Keratinocyte (primary cell): ENCODE measurements at regions not wholly inside any gene's neighbourhood (a gene's known extent, or its start where the extent isn't known, plus 50 kb on each side); places are given as distances from the start of the nearest gene placed in this dataset.

ENCODE experiments used
- DNase-seq: peaks from one replicate; pipeline ENCODE4 v3.0.0-alpha.2; 2011; ENCODE audit warnings: low read depth, missing footprints, low spot score
- FAIRE-seq: peaks from 2 replicates; lab custom pipeline; 2011; peaks lifted over from hg19 to GRCh38; lab: Jason Lieb, UNC
- H2AFZ ChIP-seq: 2 replicates; pipeline ENCODE4 v1.6.0; 2012; ENCODE audit warnings: low read length, control low read depth, inconsistent platforms; ENCODE audit not compliant: control insufficient read depth
- H3K27ac ChIP-seq: 2 replicates; pipeline ENCODE4 v1.5.1; 2011; ENCODE audit warnings: low read length; ENCODE audit not compliant: control insufficient read depth, insufficient read depth
- H3K27me3 ChIP-seq: 3 replicates; pipeline ENCODE4 v1.6.0; 2011; ENCODE audit warnings: low read length; ENCODE audit not compliant: control insufficient read depth, insufficient read depth; ENCODE audit errors: extremely low read depth
- H3K36me3 ChIP-seq, 2 experiments: 2 replicates in 1 of 2; 3 replicates in 1 of 2; pipeline ENCODE4 v1.5.1; 2011; ENCODE audit warnings: low read length in 2 of 2, mild to moderate bottlenecking in 1 of 2; ENCODE audit not compliant: control insufficient read depth in 2 of 2, insufficient read depth in 2 of 2; ENCODE audit errors: extremely low read depth in 1 of 2
- H3K4me1 ChIP-seq: 3 replicates; pipeline ENCODE4 v1.5.1; 2011; ENCODE audit warnings: low read length; ENCODE audit not compliant: control insufficient read depth, insufficient read depth; ENCODE audit errors: extremely low read depth
- H3K4me2 ChIP-seq: 3 replicates; pipeline ENCODE4 v1.6.0; 2011; ENCODE audit warnings: low read depth, low read length; ENCODE audit not compliant: control insufficient read depth, insufficient read depth; ENCODE audit errors: extremely low read depth
- H3K4me3 ChIP-seq, 3 experiments: fragments of 200-600 bp in 1 of 3; sonication (generic) in 1 of 3; 2 replicates in 2 of 3; 3 replicates in 1 of 3; pipeline ENCODE4 v1.5.1; 2011 to 2016; ENCODE audit warnings: low read length in 3 of 3, mild to moderate bottlenecking in 3 of 3, control low read depth in 2 of 3, inconsistent platforms in 1 of 3, low read depth in 1 of 3, mixed read lengths in 1 of 3, mixed run types in 1 of 3, moderate library complexity in 1 of 3; ENCODE audit not compliant: control insufficient read depth in 2 of 3, insufficient read depth in 2 of 3; ENCODE audit errors: extremely low read depth in 1 of 3
- H3K79me2 ChIP-seq: 2 replicates; pipeline ENCODE4 v1.6.0; 2012; ENCODE audit warnings: low read length; ENCODE audit not compliant: control insufficient read depth, insufficient read depth
- H3K9ac ChIP-seq: 3 replicates; pipeline ENCODE4 v1.6.0; 2011; ENCODE audit warnings: low read length; ENCODE audit not compliant: control insufficient read depth, insufficient read depth; ENCODE audit errors: extremely low read depth
- H3K9me1 ChIP-seq: 3 replicates; pipeline ENCODE4 v1.6.0; 2011; ENCODE audit warnings: low read length; ENCODE audit not compliant: control insufficient read depth, insufficient read depth; ENCODE audit errors: extremely low read depth
- H3K9me3 ChIP-seq: 2 replicates; pipeline ENCODE4 v1.5.1; 2012; ENCODE audit warnings: low read depth, low read length; ENCODE audit not compliant: control insufficient read depth
- H4K20me1 ChIP-seq: 3 replicates; pipeline ENCODE4 v1.6.0; 2011; ENCODE audit warnings: low read length; ENCODE audit not compliant: control insufficient read depth, insufficient read depth; ENCODE audit errors: extremely low read depth
- EZH2 ChIP-seq: IDR thresholded peaks from one replicate; pipeline ENCODE4 v1.6.1; 2012; ENCODE audit warnings: inconsistent platforms, mild to moderate bottlenecking, low read length, moderate library complexity
- dilution Hi-C: fragments of 300-500 bp; cut with MboI; formaldehyde crosslinking; loops from one replicate; pipeline ENCODE4 v1.7.0; 2020; ENCODE audit warnings: low sequenced_read_pairs; ENCODE audit not compliant: extremely low pct_ligation_motif_present
- TF ChIP-seq, protein P1 (sequence below), 3 experiments: IDR thresholded peaks in 1 of 3; conservative IDR thresholded peaks in 1 of 3; optimal IDR thresholded peaks in 1 of 3; 2 replicates in 2 of 3; 3 replicates in 1 of 3; pipeline versions ENCODE3 to v1.5.1; 2011; ENCODE audit warnings: low read length in 3 of 3, mild to moderate bottlenecking in 3 of 3, moderate library complexity in 2 of 3, control low read depth in 1 of 3, inconsistent platforms in 1 of 3; ENCODE audit not compliant: insufficient read depth in 2 of 3; ENCODE audit errors: extremely low read depth in 1 of 3

DNA sequence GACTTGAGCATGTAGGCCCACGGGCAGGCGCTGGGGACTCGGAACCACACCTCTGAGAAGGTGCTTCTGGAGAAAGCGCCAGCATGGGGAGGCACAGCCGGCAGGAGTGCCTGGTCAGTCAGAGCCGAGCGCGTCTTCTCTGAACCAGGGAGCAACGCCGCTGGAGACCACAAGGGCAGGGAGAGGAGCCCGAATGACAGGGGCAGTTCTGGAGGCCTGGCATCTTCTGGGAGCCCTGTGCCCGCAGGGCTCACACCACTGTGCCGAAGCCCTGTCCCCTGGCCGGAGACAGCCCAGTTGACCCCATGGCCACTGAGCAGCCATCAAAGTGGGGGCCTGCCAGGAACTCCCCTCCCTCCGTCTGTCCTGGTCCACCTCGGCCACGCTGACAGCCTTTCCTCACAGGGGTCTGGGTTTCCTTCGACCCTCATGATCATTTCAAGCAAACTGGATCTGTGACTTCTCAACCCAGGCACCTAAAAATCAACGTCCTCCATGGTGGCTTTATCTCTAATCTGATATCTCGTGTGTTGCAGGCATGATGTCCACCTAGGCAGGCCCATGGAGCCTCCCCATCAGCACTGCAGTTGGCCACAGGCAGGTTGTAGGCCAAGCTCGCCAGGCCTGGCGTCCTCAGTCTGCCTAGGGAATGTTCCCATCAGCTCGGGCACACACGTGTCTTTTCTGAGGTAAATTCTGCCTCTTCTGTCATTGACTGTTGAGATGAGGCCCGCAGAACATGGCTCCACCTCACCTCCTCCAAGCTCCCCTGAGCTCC, 299.3 kb upstream of the RTL1 start:
- TF ChIP-seq, protein P1, sequence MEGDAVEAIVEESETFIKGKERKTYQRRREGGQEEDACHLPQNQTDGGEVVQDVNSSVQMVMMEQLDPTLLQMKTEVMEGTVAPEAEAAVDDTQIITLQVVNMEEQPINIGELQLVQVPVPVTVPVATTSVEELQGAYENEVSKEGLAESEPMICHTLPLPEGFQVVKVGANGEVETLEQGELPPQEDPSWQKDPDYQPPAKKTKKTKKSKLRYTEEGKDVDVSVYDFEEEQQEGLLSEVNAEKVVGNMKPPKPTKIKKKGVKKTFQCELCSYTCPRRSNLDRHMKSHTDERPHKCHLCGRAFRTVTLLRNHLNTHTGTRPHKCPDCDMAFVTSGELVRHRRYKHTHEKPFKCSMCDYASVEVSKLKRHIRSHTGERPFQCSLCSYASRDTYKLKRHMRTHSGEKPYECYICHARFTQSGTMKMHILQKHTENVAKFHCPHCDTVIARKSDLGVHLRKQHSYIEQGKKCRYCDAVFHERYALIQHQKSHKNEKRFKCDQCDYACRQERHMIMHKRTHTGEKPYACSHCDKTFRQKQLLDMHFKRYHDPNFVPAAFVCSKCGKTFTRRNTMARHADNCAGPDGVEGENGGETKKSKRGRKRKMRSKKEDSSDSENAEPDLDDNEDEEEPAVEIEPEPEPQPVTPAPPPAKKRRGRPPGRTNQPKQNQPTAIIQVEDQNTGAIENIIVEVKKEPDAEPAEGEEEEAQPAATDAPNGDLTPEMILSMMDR (optimal IDR thresholded peaks at IDR 0.05 in 1 of 3, IDR thresholded peaks at IDR 0.05 in 1 of 3, conservative IDR thresholded peaks at IDR 0.05 in 1 of 3; ENCODE audit: extremely low read depth in 1 of 3, insufficient read depth in 2 of 3, low read length in 3 of 3), result no peak
- no peak for TF ChIP-seq EZH2
- Histone ChIP-seq H3K4me1 (no peaks in the 10 kb centered on the region), H3K27me3 (no peaks in the 10 kb centered on the region), H4K20me1 (no peaks in the 10 kb centered on the region), H3K4me2 (no peak overlapping the region), H3K36me3 (no peaks in the 10 kb centered on the region), H3K27ac (no peak overlapping the region), H3K79me2 (no peaks in the 10 kb centered on the region), H3K9me3 (peaks cover 17% of the 10 kb centered on the region), H2AFZ (no peak overlapping the region), H3K9ac (no peak overlapping the region), H3K9me1 (no peaks in the 10 kb centered on the region), H3K4me3 (no peak overlapping the region)
- FAIRE-seq (no peak), DNase-seq (no peak)
- dilution Hi-C loops, result no loop called here

DNA sequence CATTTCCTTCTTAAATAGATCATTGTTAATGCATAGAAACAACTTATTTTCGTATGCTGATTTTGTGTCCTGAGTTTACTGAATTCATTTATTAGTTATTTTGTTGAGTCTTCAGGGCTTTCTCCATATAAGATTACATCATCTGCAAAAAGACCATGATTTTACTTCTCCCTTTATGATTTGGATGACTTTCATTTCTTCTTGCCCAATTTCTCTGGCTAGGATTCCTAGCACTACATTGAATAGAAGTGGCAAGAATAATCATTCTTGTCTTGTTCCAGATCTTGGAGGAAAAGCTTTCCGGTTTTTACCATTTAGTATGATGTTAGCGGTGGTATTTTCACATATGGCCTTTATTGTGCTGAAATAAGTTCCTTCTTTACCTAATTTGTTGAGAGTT, 303.0 kb upstream of the RTL1 start:
- no peak overlapping the region for H3K4me3 ChIP-seq
- FAIRE-seq, result no peak
- H3K79me2 ChIP-seq, result no peaks in the 10 kb centered on the region
- no peaks in the 10 kb centered on the region for H4K20me1 ChIP-seq
- no peak for TF ChIP-seq EZH2
- TF ChIP-seq, protein P1 (optimal IDR thresholded peaks at IDR 0.05 in 1 of 3, IDR thresholded peaks at IDR 0.05 in 1 of 3, conservative IDR thresholded peaks at IDR 0.05 in 1 of 3; ENCODE audit: extremely low read depth in 1 of 3, insufficient read depth in 2 of 3, low read length in 3 of 3), result no peak
- no peaks in the 10 kb centered on the region for H3K27me3 ChIP-seq
- H3K9me1 ChIP-seq, result no peaks in the 10 kb centered on the region
- no peak overlapping the region for H3K4me2 ChIP-seq
- H3K9ac ChIP-seq, result no peak overlapping the region
- H2AFZ ChIP-seq, result no peak overlapping the region
- no peaks in the 10 kb centered on the region for H3K4me1 ChIP-seq
- dilution Hi-C loops, result no loop called here
- peaks cover 11% of the 10 kb centered on the region for H3K9me3 ChIP-seq
- H3K27ac ChIP-seq, result no peak overlapping the region
- no peaks in the 10 kb centered on the region for H3K36me3 ChIP-seq
- no peak for DNase-seq
